ENCODE measurements at regions not wholly inside any gene's neighbourhood (a gene's known extent, or its start where the extent isn't known, plus 50 kb on each side); places are given as distances from the start of the nearest gene placed in this dataset.

- FAIRE-seq: no peak
- no peak for DNase-seq
- Histone ChIP-seq H3K4me3 (no peak overlapping the region), H3K4me1 (no peaks in the 10 kb centered on the region), H3K36me3 (no peaks in the 10 kb centered on the region), H3K9me3 (no peaks in the 10 kb centered on the region), H3K27me3 (no peaks in the 10 kb centered on the region), H3K27ac (no peak overlapping the region)
- 25 to 42% methylated on average over 3 of the region's 3 CpGs for WGBS, 2 donors
- TF ChIP-seq CTCF (IDR thresholded peaks at IDR 0.05): no peak
- intact Hi-C loops (cut with DNase I): no loop called here
- ATAC-seq: no peak
Observed at GRCh38 chr20:16939051-16939450, 190.9 kb downstream of the OTOR start.

GRCh38 chr20:16940701-16941100 is 192.5 kb downstream of the OTOR start:
- intact Hi-C loops (cut with DNase I): no loop called here
- no peaks in the 10 kb centered on the region for H3K4me1 ChIP-seq
- no peaks in the 10 kb centered on the region for H3K36me3 ChIP-seq
- TF ChIP-seq CTCF (IDR thresholded peaks at IDR 0.05): no peak
- FAIRE-seq (no peak), ATAC-seq (no peak), DNase-seq (no peak)
- no peaks in the 10 kb centered on the region for H3K27me3 ChIP-seq
- H3K27ac ChIP-seq: no peak overlapping the region
- WGBS, 2 donors: 41% methylated on average over 1 of the region's 1 CpG
- no peaks in the 10 kb centered on the region for H3K9me3 ChIP-seq
- no peak overlapping the region for H3K4me3 ChIP-seq

GRCh38 chr20:16942051-16942450 is 193.9 kb downstream of the OTOR start:
- Histone ChIP-seq H3K4me1 (no peaks in the 10 kb centered on the region), H3K36me3 (no peaks in the 10 kb centered on the region), H3K9me3 (no peaks in the 10 kb centered on the region), H3K27me3 (no peaks in the 10 kb centered on the region), H3K27ac (no peak overlapping the region), H3K4me3 (no peak overlapping the region)
- DNase-seq: no peak
- no peak for ATAC-seq
- intact Hi-C loops (cut with DNase I): no loop called here
- TF ChIP-seq CTCF (IDR thresholded peaks at IDR 0.05): no peak
- WGBS, 2 donors: 41 to 51% methylated on average over 1 of the region's 1 CpG
- no peak for FAIRE-seq

GRCh38 chr20:16942756-16943155 is 194.6 kb downstream of the OTOR start:
- ATAC-seq (no peak), DNase-seq (no peak), FAIRE-seq (no peak)
- intact Hi-C loops (cut with DNase I): no loop called here
- no peaks in the 10 kb centered on the region for H3K9me3 ChIP-seq
- no peaks in the 10 kb centered on the region for H3K4me1 ChIP-seq
- H3K36me3 ChIP-seq: no peaks in the 10 kb centered on the region
- no peak overlapping the region for H3K4me3 ChIP-seq
- TF ChIP-seq CTCF (IDR thresholded peaks at IDR 0.05): no peak
- 24 to 31% methylated on average over 2 of the region's 2 CpGs for WGBS, 2 donors
- H3K27ac ChIP-seq: no peak overlapping the region
- no peaks in the 10 kb centered on the region for H3K27me3 ChIP-seq

GRCh38 chr20:16944745-16945144 is 196.6 kb downstream of the OTOR start:
- DNase-seq: no peak
- no peak for FAIRE-seq
- H3K9me3 ChIP-seq: no peaks in the 10 kb centered on the region
- H3K4me3 ChIP-seq: no peak overlapping the region
- no peaks in the 10 kb centered on the region for H3K4me1 ChIP-seq
- TF ChIP-seq CTCF (IDR thresholded peaks at IDR 0.05): no peak
- no peak overlapping the region for H3K27ac ChIP-seq
- no peaks in the 10 kb centered on the region for H3K27me3 ChIP-seq
- no peaks in the 10 kb centered on the region for H3K36me3 ChIP-seq
- ATAC-seq: no peak
- intact Hi-C loops (cut with DNase I): no loop called here
- WGBS, 2 donors: 42 to 48% methylated on average over 2 of the region's 2 CpGs

Measured in pancreas (tissue), 10 donors.